Dendritic cell treated with granulocyte-macrophage colony-stimulating factor and Interleukin-4, amounts not matched to agents 40 ng/mL and 50 ng/mL, for 4 days (primary cell): ENCODE measurements at regions not wholly inside any gene's neighbourhood (a gene's known extent, or its start where the extent isn't known, plus 50 kb on each side); places are given as distances from the start of the nearest gene placed in this dataset.

ENCODE experiments used
- H3K27ac Mint-ChIP-seq: one replicate; pipeline ENCODE4 v1.8.0; 2022; ENCODE audit warnings: mild to moderate bottlenecking, mixed read lengths
- H3K27me3 Mint-ChIP-seq: one replicate; pipeline ENCODE4 v1.8.0; 2022; ENCODE audit warnings: mild to moderate bottlenecking, mixed read lengths
- H3K36me3 Mint-ChIP-seq: one replicate; pipeline ENCODE4 v1.8.0; 2022; ENCODE audit warnings: low read depth, mixed read lengths
- H3K4me1 Mint-ChIP-seq: one replicate; pipeline ENCODE4 v1.8.0; 2022; ENCODE audit warnings: low read depth, mixed read lengths
- H3K4me3 Mint-ChIP-seq: one replicate; pipeline ENCODE4 v1.8.0; 2022; ENCODE audit warnings: mild to moderate bottlenecking, moderate library complexity, mixed read lengths
- H3K9me3 Mint-ChIP-seq: one replicate; pipeline ENCODE4 v1.8.0; 2022; ENCODE audit warnings: mixed read lengths
- intact Hi-C: fragments of 100-400 bp; cut with micrococcal nuclease; formaldehyde crosslinking; loops from one replicate; pipeline ENCODE4 v1.15.0; 2022

- peaks cover 4% of the 10 kb centered on the region for H3K27me3 Mint-ChIP-seq
- H3K9me3 Mint-ChIP-seq = no peaks in the 10 kb centered on the region
- H3K4me3 Mint-ChIP-seq = no peak overlapping the region
- intact Hi-C loops = no loop called here
- no peaks in the 10 kb centered on the region for H3K4me1 Mint-ChIP-seq
- no peak overlapping the region for H3K27ac Mint-ChIP-seq
- no peaks in the 10 kb centered on the region for H3K36me3 Mint-ChIP-seq
Measured at GRCh38 chr1:14504517-14504916, 94.0 kb upstream of the KAZN start.

GRCh38 chr1:14506471-14507255 is 91.8 kb upstream of the KAZN start:
- H3K9me3 Mint-ChIP-seq = no peaks in the 10 kb centered on the region
- intact Hi-C loops = no loop called here
- no peaks in the 10 kb centered on the region for H3K36me3 Mint-ChIP-seq
- H3K27me3 Mint-ChIP-seq = peaks cover 9% of the 10 kb centered on the region
- H3K4me3 Mint-ChIP-seq = no peak overlapping the region
- H3K4me1 Mint-ChIP-seq = no peaks in the 10 kb centered on the region
- no peak overlapping the region for H3K27ac Mint-ChIP-seq

GRCh38 chr1:14507262-14507661 is 91.2 kb upstream of the KAZN start:
- no peaks in the 10 kb centered on the region for H3K4me1 Mint-ChIP-seq
- H3K27ac Mint-ChIP-seq = no peak overlapping the region
- no peaks in the 10 kb centered on the region for H3K9me3 Mint-ChIP-seq
- H3K4me3 Mint-ChIP-seq = no peak overlapping the region
- peaks cover 12% of the 10 kb centered on the region for H3K27me3 Mint-ChIP-seq
- H3K36me3 Mint-ChIP-seq = no peaks in the 10 kb centered on the region
- intact Hi-C loops = no loop called here

- H3K4me1 Mint-ChIP-seq = no peaks in the 10 kb centered on the region
- H3K4me3 Mint-ChIP-seq = no peak overlapping the region
- no peaks in the 10 kb centered on the region for H3K36me3 Mint-ChIP-seq
- no peak overlapping the region for H3K27ac Mint-ChIP-seq
- intact Hi-C loops = no loop called here
- peaks cover 12% of the 10 kb centered on the region for H3K27me3 Mint-ChIP-seq
- H3K9me3 Mint-ChIP-seq = no peaks in the 10 kb centered on the region
Measured at GRCh38 chr1:14508613-14509012, 89.9 kb upstream of the KAZN start.

DNA sequence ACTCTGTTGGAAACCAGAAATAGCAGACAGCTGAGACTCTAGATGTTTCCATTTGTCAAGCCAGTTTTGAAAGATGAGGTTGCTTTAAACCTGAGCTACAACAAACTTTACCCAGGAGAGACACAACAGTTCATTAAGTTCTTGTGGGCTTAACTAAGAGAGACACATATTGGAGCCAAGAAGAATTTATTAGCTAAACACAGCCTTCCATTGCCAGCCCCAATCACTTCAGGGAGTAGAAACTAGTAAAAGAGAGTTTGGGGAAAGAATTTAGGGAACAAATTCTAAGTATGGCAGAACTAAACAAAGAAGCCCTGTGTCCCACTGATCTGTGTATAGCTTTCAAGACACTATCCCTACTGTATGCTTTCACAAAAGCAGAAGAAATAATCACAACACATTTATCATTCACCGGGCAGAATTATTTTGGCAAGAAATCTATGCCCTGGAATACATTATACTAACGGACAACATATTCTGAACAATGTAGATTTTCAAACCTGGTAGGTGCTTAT is 87.3 kb upstream of the KAZN start:
- intact Hi-C loops = no loop called here

DNA sequence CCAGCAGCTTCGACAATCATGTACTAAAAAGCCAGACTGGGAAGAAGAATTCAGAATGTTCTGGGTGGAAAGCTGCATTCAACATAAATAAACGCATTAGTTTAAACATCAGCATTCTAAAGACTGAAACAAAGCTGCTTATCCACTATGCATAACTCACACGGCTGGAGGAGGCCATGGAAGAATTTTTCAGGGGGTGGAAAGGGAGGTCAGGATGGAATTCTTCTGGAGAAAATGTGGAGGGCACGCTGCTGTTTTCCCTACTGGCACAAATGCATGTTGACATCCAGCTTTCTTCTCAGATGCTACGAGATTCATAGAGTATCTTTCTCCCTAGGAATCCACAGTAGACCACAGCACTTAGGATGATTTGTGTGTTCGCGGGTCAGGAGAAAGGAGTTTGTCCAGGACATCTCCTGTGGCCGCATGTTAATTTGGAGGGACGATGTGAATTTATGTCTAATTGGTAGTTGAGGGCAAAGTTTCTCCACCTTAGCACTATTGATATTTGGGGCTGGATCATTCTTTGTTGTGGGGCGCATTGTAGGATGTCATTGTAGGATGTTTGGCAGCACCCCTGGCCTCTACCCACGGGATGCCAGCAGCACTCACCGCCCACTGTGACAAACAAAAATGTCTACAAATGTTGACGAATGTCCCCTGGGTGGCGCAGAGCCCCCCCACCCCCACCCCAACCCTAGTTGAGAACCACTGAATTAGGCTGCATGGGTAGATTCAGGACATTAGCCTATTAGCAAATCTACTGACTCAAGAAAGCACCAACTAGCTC is 86.5 kb upstream of the KAZN start:
- Mint-ChIP-seq H3K4me3 (no peak overlapping the region), H3K9me3 (no peaks in the 10 kb centered on the region), H3K36me3 (no peaks in the 10 kb centered on the region), H3K27ac (no peak overlapping the region), H3K4me1 (no peaks in the 10 kb centered on the region), H3K27me3 (peaks cover 13% of the 10 kb centered on the region)
- intact Hi-C loops = no loop called here

More for the DNA sequence above, 87.3 kb upstream of the KAZN start:
- Mint-ChIP-seq H3K4me3 (no peak overlapping the region), H3K36me3 (no peaks in the 10 kb centered on the region), H3K4me1 (no peaks in the 10 kb centered on the region), H3K27ac (no peak overlapping the region), H3K27me3 (peaks cover 13% of the 10 kb centered on the region), H3K9me3 (no peaks in the 10 kb centered on the region)

- intact Hi-C loops = no loop called here
- H3K36me3 Mint-ChIP-seq = no peaks in the 10 kb centered on the region
- no peak overlapping the region for H3K27ac Mint-ChIP-seq
- peaks cover 13% of the 10 kb centered on the region for H3K27me3 Mint-ChIP-seq
- H3K4me1 Mint-ChIP-seq = no peaks in the 10 kb centered on the region
- no peak overlapping the region for H3K4me3 Mint-ChIP-seq
- no peaks in the 10 kb centered on the region for H3K9me3 Mint-ChIP-seq
Measured at GRCh38 chr1:14513111-14513510, 85.4 kb upstream of the KAZN start.

DNA sequence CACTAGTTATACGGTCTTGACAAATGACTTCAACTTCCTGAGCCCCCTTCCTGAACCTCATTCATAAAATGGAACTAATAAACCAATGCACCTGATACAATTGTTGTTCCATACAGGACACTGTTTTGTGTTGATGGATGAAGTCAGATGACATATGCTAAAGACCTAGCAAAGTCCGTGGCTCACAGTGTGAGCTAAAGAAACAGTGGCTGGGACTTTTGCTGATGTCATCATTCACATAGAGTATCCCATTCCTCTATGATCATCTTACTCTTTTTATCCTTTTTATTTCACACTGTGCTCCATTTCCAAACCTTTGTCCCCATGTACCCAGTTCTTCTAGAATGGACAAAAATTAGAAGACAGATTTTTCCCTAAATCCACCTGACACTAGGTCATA is 83.7 kb upstream of the KAZN start:
- Mint-ChIP-seq H3K9me3 (no peaks in the 10 kb centered on the region), H3K36me3 (no peaks in the 10 kb centered on the region), H3K27ac (no peak overlapping the region), H3K4me1 (no peaks in the 10 kb centered on the region), H3K4me3 (no peak overlapping the region), H3K27me3 (peaks cover 14% of the 10 kb centered on the region)
- intact Hi-C loops = no loop called here

- no peaks in the 10 kb centered on the region for H3K4me1 Mint-ChIP-seq
- H3K36me3 Mint-ChIP-seq = no peaks in the 10 kb centered on the region
- intact Hi-C loops = no loop called here
- peaks cover 6% of the 10 kb centered on the region for H3K27me3 Mint-ChIP-seq
- no peak overlapping the region for H3K4me3 Mint-ChIP-seq
- H3K9me3 Mint-ChIP-seq = no peaks in the 10 kb centered on the region
- no peak overlapping the region for H3K27ac Mint-ChIP-seq
Measured at GRCh38 chr1:14516974-14517840, 81.3 kb upstream of the KAZN start.

DNA sequence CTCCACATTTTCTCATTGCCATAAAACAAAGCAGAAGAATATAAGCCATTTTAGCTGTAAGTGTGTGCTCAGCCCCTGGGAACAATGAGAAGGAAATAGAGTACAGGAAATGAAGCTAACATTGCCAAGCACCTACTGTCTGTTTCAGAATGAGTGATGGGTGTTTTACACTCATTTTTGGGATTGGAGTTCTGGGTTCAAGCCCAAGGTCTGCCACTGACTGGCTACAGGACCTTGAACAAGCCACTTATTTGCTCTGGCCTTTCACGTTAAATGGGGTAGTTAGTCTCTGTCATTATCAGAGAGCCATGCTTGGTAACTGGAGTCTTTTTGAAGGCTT is 80.7 kb upstream of the KAZN start:
- peaks cover 6% of the 10 kb centered on the region for H3K27me3 Mint-ChIP-seq
- H3K4me1 Mint-ChIP-seq = no peaks in the 10 kb centered on the region
- H3K36me3 Mint-ChIP-seq = no peaks in the 10 kb centered on the region
- H3K9me3 Mint-ChIP-seq = no peaks in the 10 kb centered on the region
- intact Hi-C loops = no loop called here
- no peak overlapping the region for H3K27ac Mint-ChIP-seq
- no peak overlapping the region for H3K4me3 Mint-ChIP-seq

- H3K9me3 Mint-ChIP-seq = no peaks in the 10 kb centered on the region
- no peaks in the 10 kb centered on the region for H3K4me1 Mint-ChIP-seq
- H3K27ac Mint-ChIP-seq = no peak overlapping the region
- intact Hi-C loops = no loop called here
- H3K36me3 Mint-ChIP-seq = no peaks in the 10 kb centered on the region
- H3K4me3 Mint-ChIP-seq = no peak overlapping the region
- peaks cover 7% of the 10 kb centered on the region for H3K27me3 Mint-ChIP-seq
Measured at GRCh38 chr1:14519976-14520375, 78.5 kb upstream of the KAZN start.

DNA sequence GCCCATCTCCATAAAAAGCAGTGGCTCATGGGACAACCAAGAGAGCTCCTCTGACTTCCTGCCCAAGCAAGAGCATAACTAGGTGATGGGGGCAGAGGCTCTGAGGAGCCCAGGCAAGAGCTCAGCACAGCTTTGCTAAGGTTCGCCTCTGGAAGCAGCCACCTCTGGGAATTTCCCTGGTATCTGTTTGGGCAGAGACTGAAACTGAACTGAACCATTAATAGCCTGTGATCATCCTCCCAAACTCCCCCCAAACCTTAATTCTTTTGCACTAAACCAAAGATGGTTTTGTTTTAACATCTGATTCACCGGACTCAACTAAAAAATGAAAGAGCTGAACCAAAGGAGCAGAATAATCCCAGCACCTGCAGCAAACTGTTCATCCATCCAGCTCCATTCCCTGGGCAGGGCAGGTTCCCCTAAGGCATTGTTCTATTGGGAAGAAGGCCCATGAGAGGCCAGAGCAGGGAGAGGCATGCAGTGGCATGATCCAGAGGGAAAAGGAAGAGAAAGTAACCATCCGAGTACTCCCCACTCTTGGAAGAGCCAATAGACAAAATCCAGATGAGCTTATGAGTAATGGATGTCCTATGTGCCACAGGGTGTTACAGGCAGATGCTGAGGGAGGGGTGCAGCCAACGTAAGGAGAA is 77.8 kb upstream of the KAZN start:
- intact Hi-C loops = no loop called here

DNA sequence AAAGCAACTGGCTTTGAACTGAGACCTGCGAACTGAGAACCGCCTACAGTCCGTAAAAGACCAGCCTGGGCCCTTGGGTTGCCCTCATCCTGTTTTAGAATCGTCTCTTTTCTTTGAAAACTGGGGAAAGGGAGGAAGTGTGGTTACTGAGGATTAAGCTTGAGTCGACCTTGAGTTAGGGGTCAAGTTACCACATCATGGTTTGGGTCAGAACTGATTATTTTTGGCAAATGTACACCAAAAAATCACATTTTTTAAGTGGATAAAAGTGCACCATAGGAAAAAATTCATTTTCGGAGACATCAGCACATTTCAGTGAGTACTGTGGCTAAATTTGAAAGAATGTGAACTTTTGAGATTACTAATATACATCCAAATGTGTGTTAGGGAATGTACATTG is 76.9 kb upstream of the KAZN start:
- Mint-ChIP-seq H3K4me1 (no peaks in the 10 kb centered on the region), H3K4me3 (no peak overlapping the region), H3K27ac (no peak overlapping the region), H3K9me3 (no peaks in the 10 kb centered on the region), H3K27me3 (peaks cover 5% of the 10 kb centered on the region), H3K36me3 (no peaks in the 10 kb centered on the region)
- intact Hi-C loops = no loop called here

More for the DNA sequence above, 77.8 kb upstream of the KAZN start:
- Mint-ChIP-seq H3K27ac (no peak overlapping the region), H3K4me1 (no peaks in the 10 kb centered on the region), H3K36me3 (no peaks in the 10 kb centered on the region), H3K4me3 (no peak overlapping the region), H3K9me3 (no peaks in the 10 kb centered on the region), H3K27me3 (peaks cover 4% of the 10 kb centered on the region)
